ENCODE measurements at regions not wholly inside any gene's neighbourhood (a gene's known extent, or its start where the extent isn't known, plus 50 kb on each side); places are given as distances from the start of the nearest gene placed in this dataset.

DNA sequence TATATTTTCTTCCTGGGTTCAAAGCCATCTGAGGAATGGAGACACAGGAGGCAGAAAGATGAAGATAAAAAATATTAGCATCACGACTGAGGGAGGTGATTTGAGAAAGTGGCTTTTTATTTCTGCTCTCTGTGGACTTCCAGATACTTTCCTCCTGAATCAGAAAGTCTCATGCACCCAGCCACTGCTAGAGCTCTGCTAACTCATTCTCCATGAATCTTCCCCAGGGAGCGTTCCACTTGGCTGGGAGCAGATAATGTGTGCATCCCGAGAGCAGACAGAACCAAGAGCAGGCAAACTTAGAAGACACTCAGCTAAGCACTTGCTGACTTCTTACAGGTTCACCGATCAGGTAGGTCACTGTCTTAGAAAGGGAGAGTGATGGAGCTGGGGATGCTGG lies 264.1 kb upstream of the THUMPD2 start:
- TF ChIP-seq SP1 (IDR thresholded peaks at IDR 0.05): no peak
- TF ChIP-seq, protein P1, sequence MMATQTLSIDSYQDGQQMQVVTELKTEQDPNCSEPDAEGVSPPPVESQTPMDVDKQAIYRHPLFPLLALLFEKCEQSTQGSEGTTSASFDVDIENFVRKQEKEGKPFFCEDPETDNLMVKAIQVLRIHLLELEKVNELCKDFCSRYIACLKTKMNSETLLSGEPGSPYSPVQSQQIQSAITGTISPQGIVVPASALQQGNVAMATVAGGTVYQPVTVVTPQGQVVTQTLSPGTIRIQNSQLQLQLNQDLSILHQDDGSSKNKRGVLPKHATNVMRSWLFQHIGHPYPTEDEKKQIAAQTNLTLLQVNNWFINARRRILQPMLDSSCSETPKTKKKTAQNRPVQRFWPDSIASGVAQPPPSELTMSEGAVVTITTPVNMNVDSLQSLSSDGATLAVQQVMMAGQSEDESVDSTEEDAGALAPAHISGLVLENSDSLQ (IDR thresholded peaks at IDR 0.05): no peak
- TF ChIP-seq NFRKB (IDR thresholded peaks at IDR 0.05): no peak
- TF ChIP-seq FOXA1 (IDR thresholded peaks at IDR 0.05): no peak
- TF ChIP-seq TARDBP (IDR thresholded peaks at IDR 0.05): no peak
- TF ChIP-seq L3MBTL2 (conservative IDR thresholded peaks at IDR 0.05): no peak
- no peak for TF ChIP-seq FOXK2 (IDR thresholded peaks at IDR 0.05)
- no peak for TF ChIP-seq ARNT (IDR thresholded peaks at IDR 0.05)
- no peak for TF ChIP-seq ELF4 (IDR thresholded peaks at IDR 0.05)
- no peak for TF ChIP-seq CTBP1 (IDR thresholded peaks at IDR 0.05; ENCODE audit: borderline replicate concordance)
- TF ChIP-seq BHLHE40 (IDR thresholded peaks at IDR 0.05; ENCODE audit: borderline replicate concordance): no peak
- no peak for TF ChIP-seq FOXM1 (IDR thresholded peaks at IDR 0.05; ENCODE audit: borderline replicate concordance)
- TF ChIP-seq LEF1 (IDR thresholded peaks at IDR 0.05; ENCODE audit: borderline replicate concordance): no peak
- no peak for TF ChIP-seq SUZ12 (IDR thresholded peaks at IDR 0.05)
